ENCODE measurements at regions not wholly inside any gene's neighbourhood (a gene's known extent, or its start where the extent isn't known, plus 50 kb on each side); places are given as distances from the start of the nearest gene placed in this dataset.

DNA sequence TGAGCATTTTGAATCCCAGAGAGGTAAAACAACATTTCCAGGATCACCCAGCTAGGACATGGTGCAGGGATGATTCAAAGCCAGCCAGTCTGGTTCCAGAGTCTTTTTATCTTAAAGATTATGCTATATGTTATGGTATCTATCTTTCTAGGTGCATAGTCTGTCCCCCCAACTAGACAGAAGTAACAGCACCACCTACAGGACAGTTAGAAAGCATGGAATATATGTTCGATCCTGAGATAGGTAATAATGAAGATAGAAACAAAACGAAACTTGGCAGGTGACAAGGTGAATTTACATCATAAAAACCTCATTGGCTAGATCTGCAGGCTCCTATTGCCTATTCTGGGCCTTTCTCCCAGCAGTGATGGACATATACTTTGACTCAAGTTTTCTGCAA, 723.2 kb downstream of the SMARCA1 start:
- TF ChIP-seq, protein P1, sequence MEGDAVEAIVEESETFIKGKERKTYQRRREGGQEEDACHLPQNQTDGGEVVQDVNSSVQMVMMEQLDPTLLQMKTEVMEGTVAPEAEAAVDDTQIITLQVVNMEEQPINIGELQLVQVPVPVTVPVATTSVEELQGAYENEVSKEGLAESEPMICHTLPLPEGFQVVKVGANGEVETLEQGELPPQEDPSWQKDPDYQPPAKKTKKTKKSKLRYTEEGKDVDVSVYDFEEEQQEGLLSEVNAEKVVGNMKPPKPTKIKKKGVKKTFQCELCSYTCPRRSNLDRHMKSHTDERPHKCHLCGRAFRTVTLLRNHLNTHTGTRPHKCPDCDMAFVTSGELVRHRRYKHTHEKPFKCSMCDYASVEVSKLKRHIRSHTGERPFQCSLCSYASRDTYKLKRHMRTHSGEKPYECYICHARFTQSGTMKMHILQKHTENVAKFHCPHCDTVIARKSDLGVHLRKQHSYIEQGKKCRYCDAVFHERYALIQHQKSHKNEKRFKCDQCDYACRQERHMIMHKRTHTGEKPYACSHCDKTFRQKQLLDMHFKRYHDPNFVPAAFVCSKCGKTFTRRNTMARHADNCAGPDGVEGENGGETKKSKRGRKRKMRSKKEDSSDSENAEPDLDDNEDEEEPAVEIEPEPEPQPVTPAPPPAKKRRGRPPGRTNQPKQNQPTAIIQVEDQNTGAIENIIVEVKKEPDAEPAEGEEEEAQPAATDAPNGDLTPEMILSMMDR (IDR thresholded peaks at IDR 0.05), result no peak
- no peak for TF ChIP-seq EP300 (IDR thresholded peaks at IDR 0.05)
- no peak for TF ChIP-seq POLR2A (IDR thresholded peaks at IDR 0.05)
- TF ChIP-seq POLR2AphosphoS5 (IDR thresholded peaks at IDR 0.05), result no peak

Data from sigmoid colon (tissue), 4 donors.